Neural cell (in vitro differentiated cells): ENCODE measurements at regions not wholly inside any gene's neighbourhood (a gene's known extent, or its start where the extent isn't known, plus 50 kb on each side); places are given as distances from the start of the nearest gene placed in this dataset.

ENCODE experiments used
- H2AFZ ChIP-seq: fragments of 200-600, 300-800 bp; sonication (generic), shearing (Covaris generic); 2 replicates; pipeline ENCODE4 v1.6.0; 2014; ENCODE audit warnings: low read depth, mild to moderate bottlenecking, antibody characterized with exemption, low read length, moderate library complexity
- H3F3A ChIP-seq: fragments of 200-600 bp; shearing (Covaris generic); 2 replicates; pipeline ENCODE4 v1.6.1; 2016; ENCODE audit warnings: mild to moderate bottlenecking, moderate library complexity, mixed read lengths, antibody characterized with exemption, low read length; ENCODE audit not compliant: insufficient read depth, poor library complexity, severe bottlenecking
- H3K27ac ChIP-seq: fragments of 200-600, 300-800 bp; sonication (generic), shearing (Covaris generic); 2 replicates; pipeline ENCODE4 v1.5.1; 2014; ENCODE audit warnings: mild to moderate bottlenecking, low read length, moderate library complexity
- H3K27me3 ChIP-seq: fragments of 300-800, 200-600 bp; sonication (generic), shearing (Covaris generic); 2 replicates; pipeline ENCODE4 v1.6.0; 2014; ENCODE audit warnings: mild to moderate bottlenecking, low read depth, low read length, moderate library complexity; ENCODE audit not compliant: insufficient read depth
- H3K36me3 ChIP-seq: fragments of 300-800, 200-600 bp; sonication (generic), shearing (Covaris generic); 2 replicates; pipeline ENCODE4 v1.5.1; 2014; ENCODE audit warnings: mild to moderate bottlenecking, antibody characterized with exemption, low read length, moderate library complexity; ENCODE audit not compliant: insufficient read depth
- H3K4me2 ChIP-seq: fragments of 300-800, 200-600 bp; sonication (generic), shearing (Covaris generic); 2 replicates; pipeline ENCODE4 v1.6.0; 2014; ENCODE audit warnings: mild to moderate bottlenecking, low read length
- H3K4me3 ChIP-seq: fragments of 300-800, 200-600 bp; sonication (generic), shearing (Covaris generic); 2 replicates; pipeline ENCODE4 v1.5.1; 2014; ENCODE audit warnings: mild to moderate bottlenecking, low read length, moderate library complexity
- H3K79me2 ChIP-seq: fragments of 200-600 bp; shearing (Covaris generic); replicated peaks from 2 replicates; pipeline ENCODE4 v1.6.0; 2014; ENCODE audit warnings: mild to moderate bottlenecking, low read length, moderate library complexity; ENCODE audit not compliant: insufficient read depth
- H3K9ac ChIP-seq: fragments of 300-800, 200-600 bp; sonication (generic), shearing (Covaris generic); 2 replicates; pipeline ENCODE4 v1.6.1; 2016; ENCODE audit warnings: mild to moderate bottlenecking, low read length, mixed read lengths
- H3K9me2 ChIP-seq: fragments of 200-600 bp; shearing (Covaris generic); 2 replicates; pipeline ENCODE4 v1.6.1; 2016; ENCODE audit warnings: mild to moderate bottlenecking, low read length, mixed read lengths; ENCODE audit not compliant: insufficient read depth
- H3K9me3 ChIP-seq: fragments of 200-600, 300-800 bp; sonication (generic), shearing (Covaris generic); 2 replicates; pipeline ENCODE4 v1.6.1; 2016; ENCODE audit warnings: mild to moderate bottlenecking, mixed run types, low read length, moderate library complexity, mixed read lengths
- H4K20me1 ChIP-seq: fragments of 200-600 bp; shearing (Covaris generic); 2 replicates; pipeline ENCODE4 v1.6.1; 2016; ENCODE audit warnings: mild to moderate bottlenecking, mixed run types; ENCODE audit not compliant: insufficient read depth
- CTCF ChIP-seq: fragments of 450-650 bp; IDR thresholded peaks from 2 replicates; pipeline ENCODE4 v1.5.1; 2014; ENCODE audit warnings: antibody characterized with exemption, mild to moderate bottlenecking, moderate library complexity; ENCODE audit not compliant: poor library complexity, severe bottlenecking
- EP300 ChIP-seq: fragments of 450-650 bp; conservative IDR thresholded peaks from 2 replicates; pipeline ENCODE4 v1.6.1; 2014; ENCODE audit warnings: antibody characterized with exemption, mild to moderate bottlenecking, moderate library complexity; ENCODE audit not compliant: poor library complexity, severe bottlenecking
- EZH2 ChIP-seq: fragments of 200-600, 300-800 bp; shearing (Covaris generic), sonication (generic); IDR thresholded peaks from 2 replicates; pipeline ENCODE4 v1.6.1; 2014; ENCODE audit warnings: antibody characterized with exemption, low read length, borderline replicate concordance, mild to moderate bottlenecking; ENCODE audit not compliant: insufficient read depth, poor library complexity, severe bottlenecking
- MXI1 ChIP-seq: fragments of 450-650 bp; conservative IDR thresholded peaks from 2 replicates; pipeline ENCODE4 v1.6.1; 2014; ENCODE audit warnings: antibody characterized with exemption, mild to moderate bottlenecking; ENCODE audit not compliant: poor library complexity, severe bottlenecking
- POLR2AphosphoS5 ChIP-seq: IDR thresholded peaks from 2 replicates; pipeline ENCODE4 v1.6.1; 2012
- RAD21 ChIP-seq: fragments of 450-650 bp; conservative IDR thresholded peaks from 2 replicates; pipeline ENCODE4 v1.6.1; 2014; ENCODE audit warnings: antibody characterized with exemption, mild to moderate bottlenecking, moderate library complexity
- REST ChIP-seq: IDR thresholded peaks from 2 replicates; pipeline ENCODE4 v1.6.1; 2012; ENCODE audit warnings: borderline replicate concordance
- SMC3 ChIP-seq: fragments of 450-650 bp; conservative IDR thresholded peaks from 2 replicates; pipeline ENCODE4 v1.6.1; 2014; ENCODE audit warnings: antibody characterized with exemption, mild to moderate bottlenecking, moderate library complexity; ENCODE audit not compliant: poor library complexity
- TAF1 ChIP-seq: IDR thresholded peaks from 2 replicates; pipeline ENCODE4 v1.6.1; 2012; ENCODE audit warnings: low read depth

- Histone ChIP-seq H3K79me2 (no peaks in the 10 kb centered on the region), H3K9me2 (no peaks in the 10 kb centered on the region), H2AFZ (no peak overlapping the region), H3K27me3 (peaks cover 6% of the 10 kb centered on the region), H3K9ac (no peak overlapping the region), H3K9me3 (no peaks in the 10 kb centered on the region), H3K36me3 (no peaks in the 10 kb centered on the region), H3F3A (no peaks in the 10 kb centered on the region), H3K4me2 (no peak overlapping the region), H3K4me3 (no peak overlapping the region), H3K27ac (no peak overlapping the region), H4K20me1 (no peaks in the 10 kb centered on the region)
- TF ChIP-seq TAF1 = no peak
- no peak for TF ChIP-seq SMC3
- no peak for TF ChIP-seq CTCF
- TF ChIP-seq EZH2 = no peak
- TF ChIP-seq EP300 = no peak
- TF ChIP-seq POLR2AphosphoS5 = no peak
- no peak for TF ChIP-seq REST
- no peak for TF ChIP-seq RAD21
- no peak for TF ChIP-seq MXI1
Measured at GRCh38 chr15:66836231-66837030, 134.4 kb downstream of the SMAD6 start.

- H3K9ac ChIP-seq = no peak overlapping the region
- H3K4me2 ChIP-seq = no peak overlapping the region
- H4K20me1 ChIP-seq = no peaks in the 10 kb centered on the region
- peaks cover 20% of the 10 kb centered on the region for H3K27me3 ChIP-seq
- no peak overlapping the region for H3K27ac ChIP-seq
- H3K79me2 ChIP-seq = no peaks in the 10 kb centered on the region
- no peaks in the 10 kb centered on the region for H3F3A ChIP-seq
- no peaks in the 10 kb centered on the region for H3K36me3 ChIP-seq
- H3K4me3 ChIP-seq = no peak overlapping the region
- H2AFZ ChIP-seq = no peak overlapping the region
- H3K9me3 ChIP-seq = no peaks in the 10 kb centered on the region
- no peaks in the 10 kb centered on the region for H3K9me2 ChIP-seq
- TF ChIP-seq SMC3 = no peak
- no peak for TF ChIP-seq REST
- no peak for TF ChIP-seq MXI1
- TF ChIP-seq EZH2 = no peak
- TF ChIP-seq TAF1 = no peak
- no peak for TF ChIP-seq RAD21
- TF ChIP-seq CTCF = no peak
- no peak for TF ChIP-seq EP300
- TF ChIP-seq POLR2AphosphoS5 = no peak
Measured at GRCh38 chr15:66838202-66838601, 136.2 kb downstream of the SMAD6 start.
